Parathyroid adenoma (tissue), 2 donors: ENCODE measurements at regions not wholly inside any gene's neighbourhood (a gene's known extent, or its start where the extent isn't known, plus 50 kb on each side); places are given as distances from the start of the nearest gene placed in this dataset.

ENCODE experiments used
- H2AFZ ChIP-seq: fragments of 300-600 bp; sonication (generic); one replicate; pipeline ENCODE4 v1.7.0; 2017; ENCODE audit warnings: antibody characterized with exemption, mild to moderate bottlenecking
- H3K27ac ChIP-seq: fragments of 300-600 bp; sonication (generic); one replicate; pipeline ENCODE4 v1.7.0; 2017
- H3K27me3 ChIP-seq: fragments of 300-600 bp; sonication (generic); one replicate; pipeline ENCODE4 v1.7.0; 2017; ENCODE audit warnings: low read length; ENCODE audit not compliant: control insufficient read depth, insufficient read depth
- H3K36me3 ChIP-seq: fragments of 300-600 bp; sonication (generic); one replicate; pipeline ENCODE4 v1.7.0; 2017; ENCODE audit warnings: low read length; ENCODE audit not compliant: control insufficient read depth, insufficient read depth
- H3K4me1 ChIP-seq: fragments of 300-600 bp; sonication (generic); one replicate; pipeline ENCODE4 v1.7.0; 2017; ENCODE audit warnings: control low read depth
- H3K4me2 ChIP-seq: fragments of 300-600 bp; sonication (generic); one replicate; pipeline ENCODE4 v1.7.0; 2017; ENCODE audit warnings: low read length
- H3K4me3 ChIP-seq: fragments of 300-600 bp; sonication (generic); one replicate; pipeline ENCODE4 v1.7.0; 2017; ENCODE audit warnings: low read depth, low read length
- H3K79me2 ChIP-seq: fragments of 300-600 bp; sonication (generic); one replicate; pipeline ENCODE4 v1.7.0; 2017; ENCODE audit warnings: control low read depth
- H3K9ac ChIP-seq: fragments of 300-600 bp; sonication (generic); one replicate; pipeline ENCODE4 v1.7.0; 2017; ENCODE audit warnings: mild to moderate bottlenecking
- H3K9me3 ChIP-seq: fragments of 300-600 bp; sonication (generic); one replicate; pipeline ENCODE4 v1.7.0; 2017; ENCODE audit warnings: low read length; ENCODE audit not compliant: control insufficient read depth
- TF ChIP-seq, protein P1 (sequence below): fragments of 300-600 bp; sonication (generic); IDR thresholded peaks from one replicate; pipeline ENCODE4 v1.7.0; 2017; ENCODE audit warnings: antibody characterized with exemption, mild to moderate bottlenecking
- donor health status: primary hyperparathyroidism.

DNA sequence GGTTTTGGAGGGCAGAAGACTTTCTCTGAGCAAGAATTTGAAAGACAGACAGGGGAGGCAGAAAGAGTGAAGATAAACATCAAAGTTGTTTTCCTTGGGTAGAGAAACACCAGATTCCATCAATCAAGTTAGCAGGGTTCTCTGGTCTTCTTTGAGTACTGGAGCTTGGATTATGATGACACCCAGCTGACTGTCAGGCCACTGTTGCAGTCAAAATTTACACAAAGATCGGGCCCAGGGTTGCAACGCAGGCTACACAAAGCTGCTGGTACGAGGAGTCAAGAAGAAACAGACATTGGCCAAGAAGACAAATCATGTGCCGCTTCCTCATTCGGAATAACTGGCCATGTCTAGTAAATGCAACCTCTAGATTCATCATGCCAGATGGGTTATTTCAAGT, 396.2 kb upstream of the XYLT1 start:
- no peaks in the 10 kb centered on the region for H3K27me3 ChIP-seq
- no peaks in the 10 kb centered on the region for H3K4me1 ChIP-seq
- no peak overlapping the region for H3K27ac ChIP-seq
- no peak overlapping the region for H2AFZ ChIP-seq
- no peak overlapping the region for H3K4me3 ChIP-seq
- no peak overlapping the region for H3K9ac ChIP-seq
- no peaks in the 10 kb centered on the region for H3K79me2 ChIP-seq
- H3K4me2 ChIP-seq, result no peak overlapping the region
- TF ChIP-seq, protein P1, sequence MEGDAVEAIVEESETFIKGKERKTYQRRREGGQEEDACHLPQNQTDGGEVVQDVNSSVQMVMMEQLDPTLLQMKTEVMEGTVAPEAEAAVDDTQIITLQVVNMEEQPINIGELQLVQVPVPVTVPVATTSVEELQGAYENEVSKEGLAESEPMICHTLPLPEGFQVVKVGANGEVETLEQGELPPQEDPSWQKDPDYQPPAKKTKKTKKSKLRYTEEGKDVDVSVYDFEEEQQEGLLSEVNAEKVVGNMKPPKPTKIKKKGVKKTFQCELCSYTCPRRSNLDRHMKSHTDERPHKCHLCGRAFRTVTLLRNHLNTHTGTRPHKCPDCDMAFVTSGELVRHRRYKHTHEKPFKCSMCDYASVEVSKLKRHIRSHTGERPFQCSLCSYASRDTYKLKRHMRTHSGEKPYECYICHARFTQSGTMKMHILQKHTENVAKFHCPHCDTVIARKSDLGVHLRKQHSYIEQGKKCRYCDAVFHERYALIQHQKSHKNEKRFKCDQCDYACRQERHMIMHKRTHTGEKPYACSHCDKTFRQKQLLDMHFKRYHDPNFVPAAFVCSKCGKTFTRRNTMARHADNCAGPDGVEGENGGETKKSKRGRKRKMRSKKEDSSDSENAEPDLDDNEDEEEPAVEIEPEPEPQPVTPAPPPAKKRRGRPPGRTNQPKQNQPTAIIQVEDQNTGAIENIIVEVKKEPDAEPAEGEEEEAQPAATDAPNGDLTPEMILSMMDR, result no peak
- H3K9me3 ChIP-seq, result no peaks in the 10 kb centered on the region
- H3K36me3 ChIP-seq, result no peaks in the 10 kb centered on the region

DNA sequence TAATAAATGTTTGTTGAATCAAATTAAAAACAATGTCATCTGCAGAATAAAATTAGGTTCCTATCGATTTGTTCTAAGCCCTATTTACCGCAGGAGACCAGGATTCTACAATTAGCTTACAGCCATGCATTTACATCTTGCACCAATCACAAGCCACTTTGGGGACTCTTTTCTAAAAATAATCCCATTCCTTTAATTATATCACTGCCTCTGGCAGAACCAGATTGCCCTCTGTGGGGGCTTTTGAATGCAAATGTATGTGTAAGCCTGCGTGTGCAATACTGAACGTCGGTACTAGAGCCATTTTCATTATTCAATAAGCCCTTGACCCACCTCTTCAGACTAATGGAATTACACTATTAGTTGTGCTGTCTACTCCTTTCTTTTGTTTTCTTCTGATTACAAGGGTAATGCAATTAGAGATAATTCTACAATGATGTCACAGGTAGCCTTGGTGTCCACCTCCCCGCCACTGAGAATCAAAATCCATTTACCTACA, 391.3 kb upstream of the XYLT1 start:
- no peaks in the 10 kb centered on the region for H3K4me1 ChIP-seq
- no peaks in the 10 kb centered on the region for H3K36me3 ChIP-seq
- no peak overlapping the region for H2AFZ ChIP-seq
- no peak overlapping the region for H3K27ac ChIP-seq
- no peaks in the 10 kb centered on the region for H3K9me3 ChIP-seq
- H3K4me3 ChIP-seq, result no peak overlapping the region
- TF ChIP-seq, protein P1, result no peak
- no peaks in the 10 kb centered on the region for H3K79me2 ChIP-seq
- H3K9ac ChIP-seq, result no peak overlapping the region
- H3K27me3 ChIP-seq, result no peaks in the 10 kb centered on the region
- no peak overlapping the region for H3K4me2 ChIP-seq

DNA sequence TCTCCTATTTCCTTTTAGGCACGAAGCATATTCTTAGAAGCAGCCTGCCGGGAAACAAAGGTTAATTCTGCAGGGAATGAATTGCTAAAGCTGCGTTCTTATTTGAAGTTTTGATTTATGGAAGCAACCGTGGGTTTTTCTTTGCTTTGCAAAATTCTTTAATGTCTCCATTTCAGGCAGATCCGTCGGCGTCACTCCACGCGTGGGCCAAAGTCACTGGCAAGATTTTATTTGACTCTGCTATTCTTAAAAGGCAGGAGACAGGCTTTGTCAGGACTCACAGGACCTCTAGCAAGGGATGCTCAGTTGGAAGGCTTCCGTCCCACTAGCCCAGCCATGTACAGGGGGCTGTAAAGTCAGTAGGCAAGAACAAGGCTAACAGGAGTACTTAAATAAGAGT, 387.3 kb upstream of the XYLT1 start:
- no peaks in the 10 kb centered on the region for H3K9me3 ChIP-seq
- H3K36me3 ChIP-seq, result no peaks in the 10 kb centered on the region
- H3K9ac ChIP-seq, result no peak overlapping the region
- H3K79me2 ChIP-seq, result no peaks in the 10 kb centered on the region
- H3K27ac ChIP-seq, result no peak overlapping the region
- H3K4me3 ChIP-seq, result no peak overlapping the region
- no peaks in the 10 kb centered on the region for H3K27me3 ChIP-seq
- no peaks in the 10 kb centered on the region for H3K4me1 ChIP-seq
- no peak overlapping the region for H2AFZ ChIP-seq
- TF ChIP-seq, protein P1, result no peak
- H3K4me2 ChIP-seq, result no peak overlapping the region

DNA sequence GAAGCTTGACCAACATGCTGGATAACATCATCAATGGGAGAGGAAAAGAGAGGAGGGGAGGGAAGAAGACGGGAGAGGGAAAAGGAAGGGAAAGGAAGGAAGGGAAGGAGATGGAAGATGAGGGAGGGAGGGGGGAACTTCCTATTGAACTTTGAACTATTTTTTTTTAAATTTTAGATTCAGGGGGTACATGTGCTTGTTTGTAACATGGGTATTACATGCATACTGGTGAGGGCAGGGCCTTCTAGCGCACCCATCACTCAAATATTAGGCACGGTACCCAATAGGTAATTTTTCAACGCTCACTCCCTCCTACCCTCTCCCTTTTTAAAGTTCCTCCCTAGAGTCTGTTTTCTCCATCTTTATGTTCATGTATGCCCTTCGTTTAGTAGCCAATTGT, 383.2 kb upstream of the XYLT1 start:
- no peaks in the 10 kb centered on the region for H3K4me1 ChIP-seq
- H2AFZ ChIP-seq, result no peak overlapping the region
- no peaks in the 10 kb centered on the region for H3K36me3 ChIP-seq
- H3K4me2 ChIP-seq, result no peak overlapping the region
- no peaks in the 10 kb centered on the region for H3K9me3 ChIP-seq
- no peak overlapping the region for H3K9ac ChIP-seq
- TF ChIP-seq, protein P1, result no peak
- H3K4me3 ChIP-seq, result no peak overlapping the region
- no peak overlapping the region for H3K27ac ChIP-seq
- no peaks in the 10 kb centered on the region for H3K27me3 ChIP-seq
- H3K79me2 ChIP-seq, result no peaks in the 10 kb centered on the region

DNA sequence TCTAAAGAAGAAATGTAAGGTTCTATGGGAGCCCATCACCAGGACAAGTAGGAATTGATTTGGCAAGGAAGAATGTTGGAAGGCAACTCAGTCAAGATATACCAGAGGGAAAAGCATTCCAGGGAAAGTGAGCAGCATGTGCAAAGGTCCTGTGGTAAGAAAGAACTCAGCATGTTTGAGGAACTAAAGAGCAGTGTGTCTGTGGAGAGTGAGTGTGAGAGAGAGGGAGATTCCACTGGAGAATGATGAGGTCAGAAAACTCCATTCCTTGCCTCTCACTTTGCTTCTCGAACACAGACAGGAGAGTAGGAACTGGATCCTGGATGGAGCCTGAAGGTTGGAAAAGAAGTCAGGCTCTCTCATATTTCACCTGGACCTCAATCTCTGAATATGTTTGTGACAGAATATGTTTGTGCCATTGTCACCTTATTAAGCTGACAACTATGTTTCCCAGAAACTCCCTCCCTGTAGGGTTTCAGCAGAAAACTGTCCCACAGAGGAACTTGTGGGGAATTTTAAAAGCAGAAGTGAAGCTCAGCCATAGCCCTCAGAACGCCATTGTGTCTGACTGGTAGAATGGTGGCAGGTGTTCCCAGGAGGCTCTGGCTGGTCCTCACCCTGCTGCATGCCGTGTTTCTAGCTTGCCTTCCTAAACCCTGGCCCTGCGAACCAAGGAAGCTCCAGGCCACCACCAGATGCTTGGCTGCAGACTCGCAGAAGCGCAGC, 382.4 kb upstream of the XYLT1 start:
- H3K9me3 ChIP-seq, result no peaks in the 10 kb centered on the region
- TF ChIP-seq, protein P1, result no peak
- H3K36me3 ChIP-seq, result no peaks in the 10 kb centered on the region

More for the DNA sequence above, 382.4 kb upstream of the XYLT1 start:
- H3K4me3 ChIP-seq, result no peak overlapping the region
- H3K79me2 ChIP-seq, result no peaks in the 10 kb centered on the region
- no peak overlapping the region for H3K9ac ChIP-seq
- no peaks in the 10 kb centered on the region for H3K4me1 ChIP-seq
- H3K27ac ChIP-seq, result no peak overlapping the region
- H3K4me2 ChIP-seq, result no peak overlapping the region
- no peak overlapping the region for H2AFZ ChIP-seq
- H3K27me3 ChIP-seq, result no peaks in the 10 kb centered on the region
